DOHH2 (cell line): ENCODE measurements at regions not wholly inside any gene's neighbourhood (a gene's known extent, or its start where the extent isn't known, plus 50 kb on each side); places are given as distances from the start of the nearest gene placed in this dataset.

Experiments
- CTCF ChIP-seq: fragments of 200-600 bp; sonication (generic); IDR thresholded peaks from one replicate; pipeline ENCODE4 v1.5.1; 2014; ENCODE audit warnings: antibody characterized with exemption, mild to moderate bottlenecking, low read depth, low read length; ENCODE audit not compliant: poor library complexity, severe bottlenecking
- EZH2phosphoT487 ChIP-seq: fragments of 200-600 bp; sonication (generic); IDR thresholded peaks from 2 replicates; pipeline ENCODE4 v1.6.1; 2017; ENCODE audit warnings: borderline replicate concordance, mild to moderate bottlenecking, antibody characterized with exemption, low read length, moderate library complexity, mixed read lengths

GRCh38 chr14:41404126-41404525 is 202.6 kb upstream of the LRFN5 start:
- TF ChIP-seq EZH2phosphoT487 (no peak), CTCF (no peak)
